ENCODE measurements at regions not wholly inside any gene's neighbourhood (a gene's known extent, or its start where the extent isn't known, plus 50 kb on each side); places are given as distances from the start of the nearest gene placed in this dataset.

DNA sequence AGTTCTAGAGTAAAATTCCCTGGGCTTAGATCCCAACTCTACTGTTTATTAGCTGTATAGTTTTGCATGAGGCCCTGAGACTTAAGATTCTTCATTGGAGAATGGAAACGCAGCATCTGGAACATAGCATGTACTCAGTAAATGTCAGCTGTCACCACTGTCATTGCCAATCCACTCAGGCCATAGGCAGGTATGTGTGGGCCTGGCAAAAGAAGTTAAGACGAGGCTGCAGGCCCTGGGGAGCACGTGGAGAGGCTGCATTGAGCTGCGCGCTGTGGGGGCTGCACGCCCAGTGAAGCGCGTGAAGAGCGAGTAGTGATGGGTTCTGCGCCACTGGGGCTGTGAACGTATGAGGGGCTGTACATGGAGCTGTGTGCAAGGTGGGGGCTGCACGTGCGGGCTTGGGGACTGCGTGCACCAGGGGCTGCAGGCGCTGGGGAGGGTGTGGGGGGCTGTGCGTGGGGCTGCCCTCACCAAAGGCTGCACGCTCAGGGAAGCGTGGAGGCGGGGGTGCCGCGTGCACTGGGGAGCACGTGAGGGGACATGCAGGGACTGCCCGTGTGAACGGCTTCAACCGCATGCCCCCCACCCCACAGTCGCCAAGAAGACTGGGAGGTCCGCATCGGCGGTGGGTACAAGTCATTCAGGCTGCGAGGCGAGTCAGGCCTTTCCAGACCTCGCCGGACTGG, 85.5 kb downstream of the PRR15 start:
- TF ChIP-seq, protein P1, sequence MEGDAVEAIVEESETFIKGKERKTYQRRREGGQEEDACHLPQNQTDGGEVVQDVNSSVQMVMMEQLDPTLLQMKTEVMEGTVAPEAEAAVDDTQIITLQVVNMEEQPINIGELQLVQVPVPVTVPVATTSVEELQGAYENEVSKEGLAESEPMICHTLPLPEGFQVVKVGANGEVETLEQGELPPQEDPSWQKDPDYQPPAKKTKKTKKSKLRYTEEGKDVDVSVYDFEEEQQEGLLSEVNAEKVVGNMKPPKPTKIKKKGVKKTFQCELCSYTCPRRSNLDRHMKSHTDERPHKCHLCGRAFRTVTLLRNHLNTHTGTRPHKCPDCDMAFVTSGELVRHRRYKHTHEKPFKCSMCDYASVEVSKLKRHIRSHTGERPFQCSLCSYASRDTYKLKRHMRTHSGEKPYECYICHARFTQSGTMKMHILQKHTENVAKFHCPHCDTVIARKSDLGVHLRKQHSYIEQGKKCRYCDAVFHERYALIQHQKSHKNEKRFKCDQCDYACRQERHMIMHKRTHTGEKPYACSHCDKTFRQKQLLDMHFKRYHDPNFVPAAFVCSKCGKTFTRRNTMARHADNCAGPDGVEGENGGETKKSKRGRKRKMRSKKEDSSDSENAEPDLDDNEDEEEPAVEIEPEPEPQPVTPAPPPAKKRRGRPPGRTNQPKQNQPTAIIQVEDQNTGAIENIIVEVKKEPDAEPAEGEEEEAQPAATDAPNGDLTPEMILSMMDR (IDR thresholded peaks at IDR 0.05): no peak
- TF ChIP-seq POLR2A (IDR thresholded peaks at IDR 0.05): no peak
